Activated naive CD4-positive, alpha-beta T cell treated with Interleukin-2 at 50 U/mL for 16 hours (primary cell): ENCODE measurements at regions not wholly inside any gene's neighbourhood (a gene's known extent, or its start where the extent isn't known, plus 50 kb on each side); places are given as distances from the start of the nearest gene placed in this dataset.

Experiments used
- DNase-seq: peaks from one replicate; pipeline ENCODE4 v3.0.0-alpha.2; 2020

- no peak for DNase-seq
Observed at GRCh38 chr4:181289198-181289597, 954.0 kb upstream of the TENM3 start.

- DNase-seq: no peak
Observed at GRCh38 chr4:181291615-181292014, 951.6 kb upstream of the TENM3 start.

- no peak for DNase-seq
Observed at GRCh38 chr4:181293014-181293413, 950.2 kb upstream of the TENM3 start.

GRCh38 chr4:181293541-181293940 is 949.7 kb upstream of the TENM3 start:
- DNase-seq: no peak

- DNase-seq: no peak
Observed at GRCh38 chr4:181294421-181294820, 948.8 kb upstream of the TENM3 start.

GRCh38 chr4:181301735-181302710 is 941.2 kb upstream of the TENM3 start:
- DNase-seq: no peak

- no peak for DNase-seq
Observed at GRCh38 chr4:181307824-181308223, 935.4 kb upstream of the TENM3 start.

- DNase-seq: no peak
Observed at GRCh38 chr4:181308476-181309312, 934.5 kb upstream of the TENM3 start.

GRCh38 chr4:181312066-181312465 is 931.1 kb upstream of the TENM3 start:
- DNase-seq: no peak

- DNase-seq: no peak
Observed at GRCh38 chr4:181319629-181320028, 923.6 kb upstream of the TENM3 start.

GRCh38 chr4:181323061-181323460 is 920.1 kb upstream of the TENM3 start:
- DNase-seq: no peak

GRCh38 chr4:181330654-181331201 is 912.5 kb upstream of the TENM3 start:
- no peak for DNase-seq

GRCh38 chr4:181331214-181331613 is 912.0 kb upstream of the TENM3 start:
- no peak for DNase-seq

GRCh38 chr4:181345931-181346330 is 897.3 kb upstream of the TENM3 start:
- no peak for DNase-seq

GRCh38 chr4:181350615-181351415 is 892.4 kb upstream of the TENM3 start:
- DNase-seq: no peak

GRCh38 chr4:181364504-181364903 is 878.7 kb upstream of the TENM3 start:
- no peak for DNase-seq

- DNase-seq: no peak
Observed at GRCh38 chr4:181365671-181366070, 877.5 kb upstream of the TENM3 start.

- no peak for DNase-seq
Observed at GRCh38 chr4:181372014-181372413, 871.2 kb upstream of the TENM3 start.

- DNase-seq: no peak
Observed at GRCh38 chr4:181376058-181376457, 867.1 kb upstream of the TENM3 start.

GRCh38 chr4:181388061-181388460 is 855.1 kb upstream of the TENM3 start:
- no peak for DNase-seq

- no peak for DNase-seq
Observed at GRCh38 chr4:181416966-181417365, 826.2 kb upstream of the TENM3 start.

GRCh38 chr4:181418496-181418895 is 824.7 kb upstream of the TENM3 start:
- DNase-seq: no peak

- DNase-seq: no peak
Observed at GRCh38 chr4:181420950-181421349, 822.3 kb upstream of the TENM3 start.
